ENCODE measurements at regions not wholly inside any gene's neighbourhood (a gene's known extent, or its start where the extent isn't known, plus 50 kb on each side); places are given as distances from the start of the nearest gene placed in this dataset.
"Not testable (repeated sequence)": the region's sequence is repeated elsewhere in the genome, so short reads cannot be mapped to it uniquely, and the experiment has no call there.

- not testable (repeated sequence) for TF ChIP-seq CTCF (IDR thresholded peaks at IDR 0.05); HMGXB4 (CRISPR knock-in tag; IDR thresholded peaks at IDR 0.05); NFATC4 (CRISPR knock-in tag; IDR thresholded peaks at IDR 0.05); NR2C2 (CRISPR knock-in tag; IDR thresholded peaks at IDR 0.05); TP53 (CRISPR knock-in tag; IDR thresholded peaks at IDR 0.05); KAT7 (CRISPR knock-in tag; IDR thresholded peaks at IDR 0.05; ENCODE audit: borderline replicate concordance); ZNF423 (CRISPR knock-in tag; IDR thresholded peaks at IDR 0.05); TEAD4 (CRISPR knock-in tag; IDR thresholded peaks at IDR 0.05); ETV6 (CRISPR knock-in tag; IDR thresholded peaks at IDR 0.05); ATF1 (CRISPR knock-in tag; IDR thresholded peaks at IDR 0.05); MLX (CRISPR knock-in tag; IDR thresholded peaks at IDR 0.05); ATF3 (CRISPR knock-in tag; conservative IDR thresholded peaks at IDR 0.05)
Measured at GRCh38 chr6:40656772-40657171, 69.6 kb upstream of the LRFN2 start.
